ENCODE measurements at regions not wholly inside any gene's neighbourhood (a gene's known extent, or its start where the extent isn't known, plus 50 kb on each side); places are given as distances from the start of the nearest gene placed in this dataset.

- no peaks in the 10 kb centered on the region for H3K27me3 ChIP-seq
- H3K36me3 ChIP-seq, result no peaks in the 10 kb centered on the region
- no peak overlapping the region for H3K27ac ChIP-seq (replicated peaks in 1 of 4)
- H3K4me3 ChIP-seq, result no peak overlapping the region
- no peak for DNase-seq (ENCODE audit: extremely low spot score)
- H3K4me1 ChIP-seq, result peaks cover 14 to 16% (median 15%) of the 10 kb centered on the region in 4 donors
- intact Hi-C loops (cut with DNase I), result no loop called here
- TF ChIP-seq CTCF (IDR thresholded peaks at IDR 0.05) (no peak), POLR2AphosphoS5 (IDR thresholded peaks at IDR 0.05) (no peak), POLR2A (IDR thresholded peaks at IDR 0.05; ENCODE audit: low read depth) (no peak), EP300 (IDR thresholded peaks at IDR 0.05) (no peak)
- H3K9me3 ChIP-seq, result no peaks in the 10 kb centered on the region
Observed at GRCh38 chr3:72480366-72480765, 367.9 kb downstream of the SHQ1 start.

- no peaks in the 10 kb centered on the region for H3K9me3 ChIP-seq
- H3K4me1 ChIP-seq, result peaks cover 11 to 15% (median 14%) of the 10 kb centered on the region in 4 donors
- 81% methylated on average over 2 of the region's 2 CpGs for WGBS
- TF ChIP-seq POLR2AphosphoS5 (IDR thresholded peaks at IDR 0.05) (no peak), CTCF (IDR thresholded peaks at IDR 0.05) (no peak), EP300 (IDR thresholded peaks at IDR 0.05) (no peak), POLR2A (IDR thresholded peaks at IDR 0.05; ENCODE audit: low read depth) (no peak)
- H3K4me3 ChIP-seq, result no peak overlapping the region
- no peak overlapping the region for H3K27ac ChIP-seq (replicated peaks in 1 of 4)
- no peak for DNase-seq (ENCODE audit: extremely low spot score)
- no peaks in the 10 kb centered on the region for H3K27me3 ChIP-seq
- no peaks in the 10 kb centered on the region for H3K36me3 ChIP-seq
- intact Hi-C loops (cut with DNase I), result no loop called here
Observed at GRCh38 chr3:72479651-72480215, 368.5 kb downstream of the SHQ1 start.

GRCh38 chr3:72476139-72476483 lies 372.1 kb downstream of the SHQ1 start:
- H3K9me3 ChIP-seq, result no peaks in the 10 kb centered on the region
- H3K27ac ChIP-seq (replicated peaks in 1 of 4), result no peak overlapping the region
- H3K4me3 ChIP-seq, result no peak overlapping the region
- H3K27me3 ChIP-seq, result no peaks in the 10 kb centered on the region
- TF ChIP-seq EP300 (IDR thresholded peaks at IDR 0.05) (no peak), CTCF (IDR thresholded peaks at IDR 0.05) (no peak), POLR2AphosphoS5 (IDR thresholded peaks at IDR 0.05) (no peak), POLR2A (IDR thresholded peaks at IDR 0.05; ENCODE audit: low read depth) (no peak)
- H3K36me3 ChIP-seq, result no peaks in the 10 kb centered on the region
- no peaks in the 10 kb centered on the region for H3K4me1 ChIP-seq
- no peak for DNase-seq (ENCODE audit: extremely low spot score)
- intact Hi-C loops (cut with DNase I), result no loop called here

- no peak overlapping the region for H3K27ac ChIP-seq (replicated peaks in 1 of 4)
- intact Hi-C loops (cut with DNase I), result no loop called here
- TF ChIP-seq POLR2AphosphoS5 (IDR thresholded peaks at IDR 0.05) (no peak), CTCF (IDR thresholded peaks at IDR 0.05) (no peak), POLR2A (IDR thresholded peaks at IDR 0.05; ENCODE audit: low read depth) (no peak), EP300 (IDR thresholded peaks at IDR 0.05) (no peak)
- 87% methylated on average over 8 of the region's 8 CpGs for WGBS
- no peaks in the 10 kb centered on the region for H3K4me1 ChIP-seq
- DNase-seq (ENCODE audit: extremely low spot score), result no peak
- no peaks in the 10 kb centered on the region for H3K9me3 ChIP-seq
- H3K4me3 ChIP-seq, result no peak overlapping the region
- no peaks in the 10 kb centered on the region for H3K36me3 ChIP-seq
- no peaks in the 10 kb centered on the region for H3K27me3 ChIP-seq
Observed at GRCh38 chr3:72475258-72476138, 372.7 kb downstream of the SHQ1 start.

Data from esophagus muscularis mucosa (tissue), 4 donors.